Bone marrow (tissue), 2 donors: ENCODE measurements at regions not wholly inside any gene's neighbourhood (a gene's known extent, or its start where the extent isn't known, plus 50 kb on each side); places are given as distances from the start of the nearest gene placed in this dataset.

Source experiments
- DNase-seq, 2 donors: peaks; one replicate each; lab custom pipeline; 2025; lab: John Stamatoyannopoulos, UW

DNA sequence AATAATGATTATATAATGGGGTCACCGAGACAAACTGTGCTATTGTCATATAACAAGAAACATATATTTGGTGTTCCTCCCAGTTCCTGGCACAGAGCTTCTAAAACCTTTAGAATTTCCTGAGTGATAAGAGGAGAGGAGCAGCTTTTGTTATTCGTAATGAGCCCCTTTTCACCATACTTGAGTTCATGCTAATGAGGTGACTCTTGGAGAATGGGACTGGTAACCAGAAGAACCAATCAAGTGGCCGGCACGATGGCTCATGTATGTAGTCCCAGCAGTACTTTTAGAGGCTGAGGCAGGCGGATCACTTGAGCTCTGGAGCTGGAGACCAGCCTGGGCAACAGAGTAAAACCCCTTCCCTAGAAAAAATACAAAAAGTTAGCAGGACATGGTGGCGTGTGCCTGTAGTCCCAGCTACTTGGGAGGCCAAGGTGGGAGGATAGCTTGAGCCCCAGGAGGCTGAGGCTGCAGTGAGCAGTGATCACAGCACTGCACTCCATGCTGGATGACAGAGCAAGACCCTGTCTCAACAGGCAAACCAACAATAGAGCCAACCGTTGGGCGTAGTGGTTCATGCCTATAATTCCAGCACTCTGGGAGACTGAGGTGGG, 62.7 kb upstream of the FTH1 start:
- no peak for DNase-seq

DNA sequence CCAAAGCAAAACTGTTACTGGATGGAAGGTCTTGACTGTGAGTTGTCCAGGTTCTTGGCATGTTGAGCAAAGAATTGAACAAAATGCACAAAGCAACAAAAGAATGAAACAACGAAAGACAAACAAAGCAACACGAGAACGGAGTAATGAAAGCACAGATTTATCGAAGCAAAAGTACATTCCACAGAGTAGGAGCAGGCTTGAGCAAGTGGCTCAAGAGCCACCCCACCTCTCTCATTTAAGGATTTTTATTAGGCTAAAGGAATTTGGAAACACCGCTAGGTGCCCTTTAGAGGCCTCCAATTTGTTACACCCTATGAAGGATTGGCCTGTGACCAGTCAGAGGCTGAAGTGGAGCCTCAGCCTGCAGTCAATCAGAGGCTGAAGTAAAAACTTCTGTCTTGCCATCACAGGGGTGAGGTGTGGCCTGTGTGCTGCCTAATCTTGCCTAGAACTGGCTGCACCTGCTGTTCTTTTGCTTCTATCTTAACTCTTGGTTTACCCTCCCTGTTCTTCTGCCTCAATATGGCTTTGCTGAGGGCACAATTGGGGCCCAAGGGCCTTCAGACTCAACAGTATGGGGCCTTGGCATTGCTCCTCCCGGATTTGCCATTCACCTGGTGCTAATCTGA, 59.4 kb upstream of the FTH1 start:
- DNase-seq: no peak

DNA sequence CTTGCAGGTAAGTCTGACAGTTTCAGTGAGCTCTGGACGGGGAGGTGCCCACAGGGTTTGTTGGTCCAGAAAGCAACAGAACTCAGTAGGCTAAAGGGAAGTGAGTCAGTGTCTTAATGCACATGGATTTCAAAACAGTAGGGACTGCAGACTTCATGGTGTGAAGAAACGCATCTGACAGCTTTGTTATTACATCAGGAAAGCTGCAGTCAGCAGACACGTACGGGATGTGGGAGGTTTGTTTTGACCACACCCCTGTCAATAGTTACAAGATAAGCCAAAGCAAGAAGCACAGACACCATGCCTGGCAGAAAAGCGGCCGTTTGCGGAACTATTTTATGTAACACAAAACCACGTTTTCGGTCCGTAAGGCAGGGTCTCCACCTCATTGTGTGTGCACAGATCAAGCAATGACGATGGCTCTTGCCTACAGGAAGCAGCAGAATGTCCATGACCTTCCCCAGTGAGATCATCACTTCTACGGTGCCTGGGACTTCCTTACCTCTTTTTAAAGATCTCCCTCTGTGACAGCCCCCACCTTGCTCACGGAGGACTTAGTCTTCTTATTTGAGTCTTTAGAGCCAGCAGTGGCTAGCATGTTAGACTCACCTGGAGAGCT, 58.2 kb upstream of the FTH1 start:
- peak; percentile 54 to 95 for DNase-seq

DNA sequence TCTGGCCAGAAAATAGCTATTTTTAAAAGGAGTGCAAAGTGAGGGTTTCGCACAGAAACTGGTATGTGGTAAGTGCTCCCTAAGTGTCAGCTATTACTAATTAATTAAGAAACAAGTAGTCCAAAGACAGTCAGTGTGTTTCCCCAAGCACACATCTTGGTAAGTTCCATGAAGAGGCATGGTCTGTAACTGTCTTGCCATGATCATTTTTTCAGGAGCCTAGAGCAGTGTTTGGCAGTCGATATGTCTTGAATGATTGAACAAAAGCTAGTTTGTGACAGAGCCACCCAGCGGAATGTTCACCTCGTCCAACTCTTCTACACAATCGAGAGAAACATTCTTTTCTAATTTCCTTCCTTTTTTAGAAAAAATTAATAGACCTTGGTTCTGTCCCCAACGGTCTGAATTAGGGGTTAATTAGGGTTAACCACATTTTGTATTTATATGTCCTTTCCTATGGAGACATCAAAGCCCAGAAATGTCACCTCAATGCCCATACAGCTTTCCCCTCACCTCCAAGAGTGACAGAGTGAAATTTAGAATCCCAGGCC, 57.6 kb upstream of the FTH1 start:
- no peak for DNase-seq

DNA sequence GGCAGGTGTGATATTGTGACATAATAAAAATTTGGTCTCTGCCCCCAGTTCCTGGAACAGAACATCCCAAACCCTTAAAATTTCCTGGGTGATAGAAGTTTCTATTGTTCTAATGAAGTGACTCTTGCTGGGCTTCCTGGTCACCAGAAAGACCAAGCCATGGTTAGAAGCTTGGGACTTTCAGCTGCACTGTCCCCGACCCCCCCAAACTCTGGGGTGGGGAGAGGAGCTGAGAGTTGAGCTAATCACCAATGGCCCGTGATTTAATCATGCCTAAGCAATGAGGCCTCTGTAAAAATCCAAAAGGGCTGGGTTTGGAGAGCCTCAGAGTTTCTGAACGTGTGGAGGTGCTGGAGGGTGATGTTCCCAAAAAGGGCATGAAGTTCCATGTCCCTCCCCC, 54.8 kb upstream of the FTH1 start:
- no peak for DNase-seq

DNA sequence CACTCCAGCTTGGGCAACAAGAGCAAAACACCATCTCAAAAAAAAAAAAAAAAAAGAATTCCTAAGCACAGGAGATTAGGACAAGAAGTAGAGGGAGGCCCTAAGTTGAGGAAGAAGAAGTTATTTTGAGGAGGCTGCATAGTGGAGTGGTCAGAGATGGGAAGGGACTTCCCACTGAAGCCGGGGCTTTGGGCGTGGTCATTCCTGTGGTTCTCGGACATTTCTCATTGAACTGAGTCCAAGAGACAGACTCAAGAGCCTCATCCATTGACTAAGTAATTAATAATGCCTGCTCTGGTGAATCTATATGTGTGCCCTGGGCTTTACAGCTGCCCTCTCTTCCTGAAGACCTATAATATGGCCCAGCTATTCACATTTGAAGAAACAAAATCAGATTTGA, 53.2 kb upstream of the FTH1 start:
- DNase-seq: no peak

DNA sequence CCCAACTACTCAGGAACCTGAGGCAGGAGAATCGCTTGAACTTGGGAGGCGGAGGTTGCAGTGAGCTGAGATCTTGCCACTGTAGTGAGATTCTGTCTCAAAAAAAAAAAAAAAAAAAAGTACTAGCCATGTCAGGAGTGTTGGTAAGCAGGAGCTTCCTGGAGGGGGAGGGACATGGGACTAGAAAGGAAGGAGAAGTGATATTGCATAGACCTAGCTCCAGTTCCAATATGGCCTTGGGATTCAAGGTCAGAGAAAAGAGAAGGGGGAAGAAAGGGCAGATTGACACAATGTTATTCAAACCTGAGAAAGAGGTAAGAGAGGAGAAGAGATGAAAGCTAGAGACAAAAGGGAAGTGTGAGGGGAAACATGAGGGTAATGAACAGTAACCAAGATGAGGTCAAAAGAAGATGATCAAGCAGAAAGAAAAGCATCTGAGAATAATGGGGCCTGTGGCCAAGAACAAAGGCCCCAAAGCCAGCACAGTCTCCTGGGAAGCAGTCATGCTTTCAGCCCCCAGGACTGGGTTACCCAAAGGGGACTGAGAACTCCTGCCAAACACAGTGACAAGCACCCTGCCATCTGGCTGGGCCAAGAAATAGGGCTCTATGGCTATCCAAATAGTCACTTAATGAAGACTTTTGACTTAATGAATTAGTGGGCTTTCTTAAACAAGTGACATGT, 51.7 kb upstream of the FTH1 start:
- no peak for DNase-seq

DNA sequence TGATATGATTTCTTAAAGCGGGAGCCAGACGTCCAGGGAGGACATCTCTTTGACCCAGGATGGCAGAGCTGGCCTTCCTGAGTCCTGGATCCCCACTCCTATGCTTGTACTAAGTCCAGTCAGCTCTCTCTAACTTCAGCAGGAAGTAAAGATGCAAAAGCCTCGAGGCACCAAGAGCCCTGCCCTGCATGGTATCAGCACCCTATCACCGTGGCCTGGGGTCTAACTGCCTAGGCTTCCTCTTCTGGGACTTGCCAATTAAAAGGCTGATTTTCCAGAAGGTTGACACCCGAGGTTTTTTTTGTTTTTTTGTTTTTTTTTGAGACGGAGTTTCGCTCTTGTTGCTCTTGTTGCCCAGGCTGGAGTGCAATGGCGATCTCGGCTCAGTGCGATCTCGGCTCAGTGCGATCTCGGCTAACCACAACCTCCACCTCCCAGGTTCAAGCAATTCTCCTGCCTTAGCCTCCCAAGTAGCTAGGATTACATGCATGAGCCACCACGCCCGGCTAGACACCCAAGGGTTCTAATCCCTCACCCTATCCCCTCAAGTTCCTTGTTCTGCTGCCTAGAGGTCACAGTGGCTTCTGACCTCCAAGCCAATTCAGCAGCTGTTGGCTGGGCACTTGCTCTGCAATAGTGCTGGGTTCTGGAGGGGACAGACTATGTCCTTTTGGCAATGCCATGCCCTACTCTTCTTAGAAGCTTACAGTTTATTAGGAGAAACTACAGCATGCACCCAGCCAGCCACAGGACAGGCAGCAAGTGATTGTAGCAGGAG, 50.6 kb upstream of the FTH1 start:
- no peak for DNase-seq
